ENCODE measurements at regions not wholly inside any gene's neighbourhood (a gene's known extent, or its start where the extent isn't known, plus 50 kb on each side); places are given as distances from the start of the nearest gene placed in this dataset.

- in situ Hi-C loops (cut with HindIII; ENCODE audit: low pct_unique_long_range_greater_than_20kb, low sequenced_read_pairs), result no loop called here
- no peak for TF ChIP-seq JUND (IDR thresholded peaks at IDR 0.05; ENCODE audit: low read depth)
- no peak for DNase-seq (ENCODE audit: low read depth in 1 of 2, low spot score in 1 of 2)
Observed at GRCh38 chr6:14462135-14462534, 344.6 kb downstream of the CD83 start.

DNA sequence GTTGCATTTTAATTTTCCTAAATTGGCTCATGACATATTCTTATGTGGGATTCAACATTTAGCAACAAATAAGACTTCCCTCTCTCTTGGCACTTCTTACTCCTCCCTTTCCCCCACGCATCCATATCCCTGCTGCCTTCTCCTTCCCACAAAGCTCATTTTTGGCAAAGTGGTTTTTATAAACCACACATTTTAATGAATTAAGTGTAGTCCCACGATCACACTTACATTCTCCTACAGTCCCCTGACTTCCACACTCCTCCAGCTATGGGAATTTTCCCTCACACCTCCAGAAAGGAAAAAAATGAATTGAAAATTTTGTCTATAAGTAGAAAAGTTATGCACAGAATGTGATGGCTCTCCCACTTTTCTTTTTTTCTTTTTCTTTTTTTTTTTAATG is 345.0 kb downstream of the CD83 start:
- TF ChIP-seq JUND (IDR thresholded peaks at IDR 0.05; ENCODE audit: low read depth), result no peak
- in situ Hi-C loops (cut with HindIII; ENCODE audit: low pct_unique_long_range_greater_than_20kb, low sequenced_read_pairs), result no loop called here
- DNase-seq (ENCODE audit: low read depth in 1 of 2, low spot score in 1 of 2), result no peak

- in situ Hi-C loops (cut with HindIII; ENCODE audit: low pct_unique_long_range_greater_than_20kb, low sequenced_read_pairs), result no loop called here
Observed at GRCh38 chr6:14463110-14463509, 345.5 kb downstream of the CD83 start.

GRCh38 chr6:14464055-14464454 is 346.5 kb downstream of the CD83 start:
- in situ Hi-C loops (cut with HindIII; ENCODE audit: low pct_unique_long_range_greater_than_20kb, low sequenced_read_pairs), result no loop called here
- DNase-seq (ENCODE audit: low read depth in 1 of 2, low spot score in 1 of 2), result peak in 1 of 2 experiments; percentile 47
- no peak for TF ChIP-seq JUND (IDR thresholded peaks at IDR 0.05; ENCODE audit: low read depth)

More at GRCh38 chr6:14463110-14463509, 345.5 kb downstream of the CD83 start:
- no peak for TF ChIP-seq JUND (IDR thresholded peaks at IDR 0.05; ENCODE audit: low read depth)
- no peak for DNase-seq (ENCODE audit: low read depth in 1 of 2, low spot score in 1 of 2)

GRCh38 chr6:14464716-14465115 is 347.1 kb downstream of the CD83 start:
- no peak for TF ChIP-seq JUND (IDR thresholded peaks at IDR 0.05; ENCODE audit: low read depth)
- in situ Hi-C loops (cut with HindIII; ENCODE audit: low pct_unique_long_range_greater_than_20kb, low sequenced_read_pairs), result no loop called here
- DNase-seq (ENCODE audit: low read depth in 1 of 2, low spot score in 1 of 2), result no peak

GRCh38 chr6:14466278-14466677 is 348.7 kb downstream of the CD83 start:
- no peak for DNase-seq (ENCODE audit: low read depth in 1 of 2, low spot score in 1 of 2)
- in situ Hi-C loops (cut with HindIII; ENCODE audit: low pct_unique_long_range_greater_than_20kb, low sequenced_read_pairs), result no loop called here
- no peak for TF ChIP-seq JUND (IDR thresholded peaks at IDR 0.05; ENCODE audit: low read depth)

GRCh38 chr6:14467591-14467990 is 350.0 kb downstream of the CD83 start:
- in situ Hi-C loops (cut with HindIII; ENCODE audit: low pct_unique_long_range_greater_than_20kb, low sequenced_read_pairs), result no loop called here
- TF ChIP-seq JUND (IDR thresholded peaks at IDR 0.05; ENCODE audit: low read depth), result no peak
- no peak for DNase-seq (ENCODE audit: low read depth in 1 of 2, low spot score in 1 of 2)

GRCh38 chr6:14468647-14469321 is 351.2 kb downstream of the CD83 start:
- no peak for TF ChIP-seq JUND (IDR thresholded peaks at IDR 0.05; ENCODE audit: low read depth)
- DNase-seq (ENCODE audit: low read depth in 1 of 2, low spot score in 1 of 2), result no peak
- in situ Hi-C loops (cut with HindIII; ENCODE audit: low pct_unique_long_range_greater_than_20kb, low sequenced_read_pairs), result no loop called here

DNA sequence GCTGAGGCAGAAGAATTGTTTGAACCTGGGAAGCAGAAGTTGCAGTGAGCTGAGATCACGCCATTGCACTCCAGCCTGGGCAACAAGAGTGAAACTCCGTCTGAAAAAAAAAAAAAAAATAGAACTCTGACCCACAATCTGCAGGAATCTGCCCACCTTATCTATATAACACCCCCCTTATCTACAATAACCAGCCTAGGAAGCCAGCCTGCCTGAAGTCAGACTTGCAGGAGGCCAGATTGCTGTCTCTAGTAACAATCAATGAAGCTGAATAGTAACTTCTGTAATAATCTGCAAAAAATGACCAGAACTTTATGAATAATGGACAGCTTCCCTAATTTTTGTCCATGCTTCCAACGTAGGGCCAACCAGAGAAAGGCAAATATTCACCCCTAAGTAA is 352.5 kb downstream of the CD83 start:
- in situ Hi-C loops (cut with HindIII; ENCODE audit: low pct_unique_long_range_greater_than_20kb, low sequenced_read_pairs), result no loop called here
- DNase-seq (ENCODE audit: low read depth in 1 of 2, low spot score in 1 of 2), result no peak
- TF ChIP-seq JUND (IDR thresholded peaks at IDR 0.05; ENCODE audit: low read depth), result no peak

DNA sequence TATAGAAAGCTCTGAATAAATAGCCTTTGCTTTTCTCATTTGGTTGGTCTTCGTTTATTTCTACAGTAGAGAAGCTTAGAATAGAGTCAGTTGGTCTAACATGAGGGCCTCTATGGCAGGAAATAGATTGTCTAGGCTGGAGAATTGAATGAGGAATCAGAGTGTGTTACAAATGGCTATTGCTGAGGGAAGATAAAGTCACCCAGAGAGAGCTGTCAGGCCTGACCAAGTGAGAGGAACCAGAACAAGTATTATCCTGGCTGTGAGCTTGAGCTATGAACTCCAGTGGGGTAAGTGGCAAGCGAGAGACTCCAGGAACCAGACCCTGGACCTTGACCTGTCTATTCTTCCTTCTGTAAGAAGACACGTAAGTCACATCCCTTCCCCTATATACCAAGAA is 353.1 kb downstream of the CD83 start:
- in situ Hi-C loops (cut with HindIII; ENCODE audit: low pct_unique_long_range_greater_than_20kb, low sequenced_read_pairs), result no loop called here
- no peak for TF ChIP-seq JUND (IDR thresholded peaks at IDR 0.05; ENCODE audit: low read depth)
- no peak for DNase-seq (ENCODE audit: low read depth in 1 of 2, low spot score in 1 of 2)

DNA sequence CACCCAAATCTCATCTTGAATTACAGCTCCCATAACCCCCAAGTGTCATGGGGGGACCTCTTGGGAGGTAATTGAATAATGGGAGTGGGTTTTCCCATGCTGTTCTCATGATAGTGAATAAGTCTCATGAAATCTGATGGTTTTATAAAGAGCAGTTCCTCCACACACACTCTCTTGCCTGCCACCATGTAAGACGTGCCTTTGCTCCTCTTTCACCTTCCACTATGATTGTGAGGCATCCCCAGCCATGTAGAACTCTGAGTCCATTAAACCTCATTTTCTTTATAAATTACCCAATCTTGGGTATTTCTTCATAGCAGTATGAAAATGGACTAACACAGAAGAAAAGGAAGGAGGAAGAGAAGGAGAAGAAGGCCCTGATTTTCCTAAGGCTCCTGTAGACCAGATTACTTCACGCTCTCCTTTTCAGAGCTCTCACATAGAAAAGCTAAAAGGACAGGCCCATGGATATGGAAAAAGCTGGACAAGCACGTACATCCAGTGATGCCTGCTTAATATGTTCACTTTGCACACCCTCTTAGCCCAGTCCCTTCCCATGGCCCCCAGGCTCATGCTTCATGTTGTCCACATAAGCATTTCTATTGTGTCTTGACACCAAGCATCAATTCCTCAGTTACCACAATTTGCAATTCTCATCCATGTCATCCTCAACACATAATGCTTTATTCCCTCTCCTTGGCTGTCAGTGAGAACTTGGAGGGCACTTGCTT is 354.8 kb downstream of the CD83 start:
- DNase-seq (ENCODE audit: low read depth in 1 of 2, low spot score in 1 of 2), result no peak
- no peak for TF ChIP-seq JUND (IDR thresholded peaks at IDR 0.05; ENCODE audit: low read depth)
- in situ Hi-C loops (cut with HindIII; ENCODE audit: low pct_unique_long_range_greater_than_20kb, low sequenced_read_pairs), result no loop called here

GRCh38 chr6:14472986-14473337 is 355.4 kb downstream of the CD83 start:
- in situ Hi-C loops (cut with HindIII; ENCODE audit: low pct_unique_long_range_greater_than_20kb, low sequenced_read_pairs), result no loop called here
- DNase-seq (ENCODE audit: low read depth in 1 of 2, low spot score in 1 of 2), result no peak
- no peak for TF ChIP-seq JUND (IDR thresholded peaks at IDR 0.05; ENCODE audit: low read depth)

DNA sequence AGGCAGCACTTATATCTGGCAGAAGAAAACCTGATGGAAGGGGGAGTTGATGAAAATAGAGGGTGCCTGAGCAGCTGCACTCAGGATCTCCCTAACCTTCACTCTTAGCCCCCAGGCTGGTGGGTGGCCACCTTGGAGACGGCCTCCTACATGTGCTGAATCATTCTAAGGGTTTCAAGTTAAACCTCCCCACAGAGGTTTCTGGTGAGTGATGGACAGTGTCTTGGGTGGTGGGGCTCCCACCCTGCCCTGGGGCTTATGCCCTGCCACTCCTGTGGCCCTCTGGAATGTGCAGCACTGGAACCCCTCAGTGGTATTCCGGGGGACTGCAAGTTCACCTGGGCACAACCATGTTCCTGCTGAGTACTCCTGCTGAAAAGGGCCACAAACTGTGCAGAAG is 357.2 kb downstream of the CD83 start:
- no peak for DNase-seq (ENCODE audit: low read depth in 1 of 2, low spot score in 1 of 2)
- TF ChIP-seq JUND (IDR thresholded peaks at IDR 0.05; ENCODE audit: low read depth), result no peak
- in situ Hi-C loops (cut with HindIII; ENCODE audit: low pct_unique_long_range_greater_than_20kb, low sequenced_read_pairs), result no loop called here

- no peak for TF ChIP-seq JUND (IDR thresholded peaks at IDR 0.05; ENCODE audit: low read depth)
- in situ Hi-C loops (cut with HindIII; ENCODE audit: low pct_unique_long_range_greater_than_20kb, low sequenced_read_pairs), result no loop called here
Observed at GRCh38 chr6:14475306-14475705, 357.7 kb downstream of the CD83 start.

More at GRCh38 chr6:14475306-14475705, 357.7 kb downstream of the CD83 start:
- no peak for DNase-seq (ENCODE audit: low read depth in 1 of 2, low spot score in 1 of 2)
